ENCODE measurements at regions not wholly inside any gene's neighbourhood (a gene's known extent, or its start where the extent isn't known, plus 50 kb on each side); places are given as distances from the start of the nearest gene placed in this dataset.

DNA sequence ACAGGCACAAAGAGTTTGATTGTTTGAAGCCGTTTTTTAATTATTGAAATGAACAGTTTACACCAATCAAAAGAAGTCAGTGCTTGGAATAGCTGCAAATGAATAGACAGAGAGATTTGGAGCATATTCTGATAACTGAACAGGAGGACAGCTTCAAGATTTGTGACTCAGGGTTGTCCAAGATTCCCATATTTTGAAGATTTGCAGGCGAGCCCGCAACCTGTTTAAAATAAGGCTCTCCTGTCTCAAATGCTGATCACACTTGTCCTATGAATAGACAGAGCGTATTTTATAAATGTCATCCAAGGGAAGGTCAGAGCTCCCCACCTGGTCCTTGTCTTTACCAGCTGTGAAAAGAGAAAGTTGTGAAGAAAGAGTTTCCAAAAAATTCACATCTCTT lies 198.7 kb downstream of the RNF144A start:
- no peak overlapping the region for H2AFZ ChIP-seq (replicated peaks)
- H3K27ac ChIP-seq: no peak overlapping the region
- no peak for DNase-seq (ENCODE audit: low spot score)
- no peaks in the 10 kb centered on the region for H3F3A ChIP-seq (ENCODE audit: low read depth)
- H3K4me1 ChIP-seq: peaks cover 3% of the 10 kb centered on the region
- Mint-ChIP-seq H3K27ac (no peak overlapping the region), H3K4me1 (peaks cover 22% of the 10 kb centered on the region), H3K4me3 (no peak overlapping the region), H3K9me3 (peaks cover 7% of the 10 kb centered on the region), H3K36me3 (no peaks in the 10 kb centered on the region), H3K27me3 (ENCODE audit: insufficient read depth, low read depth) (no peaks in the 10 kb centered on the region)
- no peaks in the 10 kb centered on the region for H3K36me3 ChIP-seq
- H4K20me1 ChIP-seq (ENCODE audit: low read depth): no peaks in the 10 kb centered on the region
- H3K9ac ChIP-seq: no peak overlapping the region
- no peaks in the 10 kb centered on the region for H3K9me3 ChIP-seq (ENCODE audit: low read depth)
- no peaks in the 10 kb centered on the region for H3K79me2 ChIP-seq (ENCODE audit: low read depth)
- H3K4me2 ChIP-seq: no peak overlapping the region
- H3K4me3 ChIP-seq: no peak overlapping the region
- no peaks in the 10 kb centered on the region for H3K27me3 ChIP-seq
- no peak for TF ChIP-seq EZH2 (IDR thresholded peaks at IDR 0.05)
- no peak for TF ChIP-seq EZH2phosphoT487 (IDR thresholded peaks at IDR 0.05)
- TF ChIP-seq, protein P1, sequence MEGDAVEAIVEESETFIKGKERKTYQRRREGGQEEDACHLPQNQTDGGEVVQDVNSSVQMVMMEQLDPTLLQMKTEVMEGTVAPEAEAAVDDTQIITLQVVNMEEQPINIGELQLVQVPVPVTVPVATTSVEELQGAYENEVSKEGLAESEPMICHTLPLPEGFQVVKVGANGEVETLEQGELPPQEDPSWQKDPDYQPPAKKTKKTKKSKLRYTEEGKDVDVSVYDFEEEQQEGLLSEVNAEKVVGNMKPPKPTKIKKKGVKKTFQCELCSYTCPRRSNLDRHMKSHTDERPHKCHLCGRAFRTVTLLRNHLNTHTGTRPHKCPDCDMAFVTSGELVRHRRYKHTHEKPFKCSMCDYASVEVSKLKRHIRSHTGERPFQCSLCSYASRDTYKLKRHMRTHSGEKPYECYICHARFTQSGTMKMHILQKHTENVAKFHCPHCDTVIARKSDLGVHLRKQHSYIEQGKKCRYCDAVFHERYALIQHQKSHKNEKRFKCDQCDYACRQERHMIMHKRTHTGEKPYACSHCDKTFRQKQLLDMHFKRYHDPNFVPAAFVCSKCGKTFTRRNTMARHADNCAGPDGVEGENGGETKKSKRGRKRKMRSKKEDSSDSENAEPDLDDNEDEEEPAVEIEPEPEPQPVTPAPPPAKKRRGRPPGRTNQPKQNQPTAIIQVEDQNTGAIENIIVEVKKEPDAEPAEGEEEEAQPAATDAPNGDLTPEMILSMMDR (IDR thresholded peaks at IDR 0.05): no peak

DNA sequence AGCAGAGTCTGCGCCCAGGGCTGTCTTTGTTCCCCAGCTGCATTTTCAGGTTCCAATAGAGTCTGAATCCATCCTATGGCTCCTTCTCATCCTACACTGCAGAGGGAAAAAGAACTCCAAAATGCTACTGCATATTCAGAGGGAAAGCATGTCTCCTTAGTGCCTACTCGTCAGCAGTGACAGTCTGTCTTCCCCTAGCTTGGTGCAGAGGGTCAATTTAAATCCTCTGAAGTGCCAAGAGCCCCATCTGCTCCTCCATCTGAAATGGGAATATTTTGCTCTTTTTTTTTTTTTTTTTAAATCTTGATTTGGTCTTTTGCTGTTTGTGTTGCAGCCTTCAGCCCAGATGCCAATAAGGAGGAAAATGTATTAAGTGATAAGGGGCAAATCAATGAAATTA lies 199.3 kb downstream of the RNF144A start:
- Histone ChIP-seq H3K36me3 (no peaks in the 10 kb centered on the region), H3F3A (ENCODE audit: low read depth) (no peaks in the 10 kb centered on the region), H3K27ac (no peak overlapping the region), H3K9me3 (ENCODE audit: low read depth) (no peaks in the 10 kb centered on the region), H3K4me1 (peaks cover 3% of the 10 kb centered on the region), H3K27me3 (no peaks in the 10 kb centered on the region), H2AFZ (replicated peaks) (no peak overlapping the region), H4K20me1 (ENCODE audit: low read depth) (no peaks in the 10 kb centered on the region), H3K4me2 (no peak overlapping the region), H3K9ac (no peak overlapping the region), H3K4me3 (no peak overlapping the region), H3K79me2 (ENCODE audit: low read depth) (no peaks in the 10 kb centered on the region)
- Mint-ChIP-seq H3K4me1 (peaks cover 20% of the 10 kb centered on the region), H3K9me3 (peaks cover 3% of the 10 kb centered on the region), H3K27ac (no peak overlapping the region), H3K4me3 (no peak overlapping the region), H3K27me3 (ENCODE audit: insufficient read depth, low read depth) (no peaks in the 10 kb centered on the region), H3K36me3 (no peaks in the 10 kb centered on the region)
- DNase-seq (ENCODE audit: low spot score): no peak
- TF ChIP-seq EZH2phosphoT487 (IDR thresholded peaks at IDR 0.05): no peak
- no peak for TF ChIP-seq EZH2 (IDR thresholded peaks at IDR 0.05)
- TF ChIP-seq, protein P1 (IDR thresholded peaks at IDR 0.05): no peak

DNA sequence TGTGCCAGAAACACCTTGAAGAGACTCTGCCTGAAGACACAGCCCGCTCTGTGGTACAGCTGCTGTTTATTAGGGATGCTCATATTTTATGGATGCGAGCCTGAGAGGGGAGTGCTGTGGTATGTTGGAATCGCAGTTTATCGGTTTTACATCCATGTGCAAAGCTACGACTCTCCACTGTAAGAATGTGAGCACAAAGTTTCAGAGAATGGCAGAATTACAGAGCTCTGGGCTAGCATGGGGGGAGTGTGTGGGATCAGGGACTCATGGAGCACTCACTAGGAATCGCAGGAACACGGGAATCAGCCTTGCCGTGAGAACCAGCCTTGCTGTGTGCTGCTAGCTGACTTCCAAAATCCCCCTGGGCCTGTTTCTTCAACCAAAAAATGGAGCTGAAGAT lies 199.9 kb downstream of the RNF144A start:
- H3K4me1 Mint-ChIP-seq: peaks cover 17% of the 10 kb centered on the region
- Histone ChIP-seq H4K20me1 (ENCODE audit: low read depth) (no peaks in the 10 kb centered on the region), H2AFZ (replicated peaks) (no peak overlapping the region), H3K9ac (no peak overlapping the region), H3K27me3 (no peaks in the 10 kb centered on the region), H3K4me1 (no peaks in the 10 kb centered on the region), H3K27ac (no peak overlapping the region), H3K36me3 (no peaks in the 10 kb centered on the region), H3K9me3 (ENCODE audit: low read depth) (no peaks in the 10 kb centered on the region), H3F3A (ENCODE audit: low read depth) (no peaks in the 10 kb centered on the region), H3K4me2 (no peak overlapping the region), H3K4me3 (no peak overlapping the region), H3K79me2 (ENCODE audit: low read depth) (no peaks in the 10 kb centered on the region)
- no peak for DNase-seq (ENCODE audit: low spot score)
- no peaks in the 10 kb centered on the region for H3K36me3 Mint-ChIP-seq
- no peak for TF ChIP-seq EZH2phosphoT487 (IDR thresholded peaks at IDR 0.05)
- TF ChIP-seq, protein P1 (IDR thresholded peaks at IDR 0.05): no peak
- TF ChIP-seq EZH2 (IDR thresholded peaks at IDR 0.05): no peak
- no peak overlapping the region for H3K4me3 Mint-ChIP-seq
- no peak overlapping the region for H3K27ac Mint-ChIP-seq
- H3K9me3 Mint-ChIP-seq: peaks cover 3% of the 10 kb centered on the region
- no peaks in the 10 kb centered on the region for H3K27me3 Mint-ChIP-seq (ENCODE audit: insufficient read depth, low read depth)
